ENCODE measurements at regions not wholly inside any gene's neighbourhood (a gene's known extent, or its start where the extent isn't known, plus 50 kb on each side); places are given as distances from the start of the nearest gene placed in this dataset.

DNA sequence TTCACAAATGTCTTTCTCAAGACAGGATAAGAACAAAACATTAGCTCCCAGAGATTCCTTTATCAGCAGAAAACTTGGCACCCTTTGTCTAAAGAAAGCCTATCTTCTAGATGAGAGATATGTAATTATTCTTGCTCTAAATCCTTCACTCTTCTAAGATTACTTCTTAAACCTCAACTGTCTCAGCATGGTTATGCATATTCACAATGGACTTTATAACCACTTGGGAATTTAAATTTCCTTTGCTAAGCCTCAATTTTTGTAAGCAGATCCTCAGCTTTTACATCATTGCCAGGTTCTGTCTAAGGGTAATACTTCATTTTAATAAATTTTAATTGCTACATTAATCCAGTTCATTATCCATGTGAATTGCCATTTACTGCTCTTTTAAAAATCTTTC lies 433.6 kb upstream of the DDI1 start:
- TF ChIP-seq EP300 (IDR thresholded peaks at IDR 0.05), result no peak
- no peak for TF ChIP-seq POLR2A (IDR thresholded peaks at IDR 0.05)
- TF ChIP-seq, protein P1, sequence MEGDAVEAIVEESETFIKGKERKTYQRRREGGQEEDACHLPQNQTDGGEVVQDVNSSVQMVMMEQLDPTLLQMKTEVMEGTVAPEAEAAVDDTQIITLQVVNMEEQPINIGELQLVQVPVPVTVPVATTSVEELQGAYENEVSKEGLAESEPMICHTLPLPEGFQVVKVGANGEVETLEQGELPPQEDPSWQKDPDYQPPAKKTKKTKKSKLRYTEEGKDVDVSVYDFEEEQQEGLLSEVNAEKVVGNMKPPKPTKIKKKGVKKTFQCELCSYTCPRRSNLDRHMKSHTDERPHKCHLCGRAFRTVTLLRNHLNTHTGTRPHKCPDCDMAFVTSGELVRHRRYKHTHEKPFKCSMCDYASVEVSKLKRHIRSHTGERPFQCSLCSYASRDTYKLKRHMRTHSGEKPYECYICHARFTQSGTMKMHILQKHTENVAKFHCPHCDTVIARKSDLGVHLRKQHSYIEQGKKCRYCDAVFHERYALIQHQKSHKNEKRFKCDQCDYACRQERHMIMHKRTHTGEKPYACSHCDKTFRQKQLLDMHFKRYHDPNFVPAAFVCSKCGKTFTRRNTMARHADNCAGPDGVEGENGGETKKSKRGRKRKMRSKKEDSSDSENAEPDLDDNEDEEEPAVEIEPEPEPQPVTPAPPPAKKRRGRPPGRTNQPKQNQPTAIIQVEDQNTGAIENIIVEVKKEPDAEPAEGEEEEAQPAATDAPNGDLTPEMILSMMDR (IDR thresholded peaks at IDR 0.05), result no peak
